ES-I3 (cell line): ENCODE measurements at regions not wholly inside any gene's neighbourhood (a gene's known extent, or its start where the extent isn't known, plus 50 kb on each side); places are given as distances from the start of the nearest gene placed in this dataset.
"Not testable (repeated sequence)": the region's sequence is repeated elsewhere in the genome, so short reads cannot be mapped to it uniquely, and the experiment has no call there.

ENCODE experiments used
- H3K36me3 ChIP-seq: 2 replicates; pipeline ENCODE4 v1.6.1; 2013; ENCODE audit warnings: mild to moderate bottlenecking, low read length, control low read depth, moderate library complexity; ENCODE audit not compliant: insufficient read depth
- H3K4me1 ChIP-seq: 2 replicates; pipeline ENCODE4 v1.6.1; 2013; ENCODE audit warnings: mild to moderate bottlenecking, control low read depth, low read length; ENCODE audit not compliant: insufficient read depth
- H3K9ac ChIP-seq: 2 replicates; pipeline ENCODE4 v1.6.1; 2013; ENCODE audit warnings: low read depth, mild to moderate bottlenecking, low read length, moderate library complexity
- H3K9me3 ChIP-seq: 2 replicates; pipeline ENCODE4 v1.6.1; 2013; ENCODE audit warnings: mild to moderate bottlenecking, low read length, moderate library complexity; ENCODE audit not compliant: control insufficient read depth, insufficient read depth

DNA sequence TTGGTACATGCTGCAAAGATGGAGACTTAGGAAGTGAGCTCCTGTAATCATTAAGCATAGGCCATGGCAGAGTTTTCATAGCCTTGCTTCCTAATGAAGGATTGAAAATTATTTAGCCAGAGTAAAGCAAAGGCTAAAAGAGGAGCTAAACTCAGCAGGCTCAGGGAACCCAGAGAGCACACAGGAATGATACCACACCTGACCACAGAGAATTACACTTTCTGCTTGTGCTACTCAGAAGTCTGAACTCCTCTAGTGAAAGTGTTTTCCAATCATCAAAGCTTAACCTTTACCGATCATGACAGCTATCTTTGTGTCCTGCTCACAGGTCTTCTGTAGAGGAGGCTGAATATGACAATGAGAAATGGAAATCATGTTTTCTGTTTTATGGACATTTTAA is 347.7 kb downstream of the OTUD1 start:
- H3K9ac ChIP-seq: no peak overlapping the region
- H3K36me3 ChIP-seq: no peaks in the 10 kb centered on the region
- no peaks in the 10 kb centered on the region for H3K4me1 ChIP-seq
- no peaks in the 10 kb centered on the region for H3K9me3 ChIP-seq

DNA sequence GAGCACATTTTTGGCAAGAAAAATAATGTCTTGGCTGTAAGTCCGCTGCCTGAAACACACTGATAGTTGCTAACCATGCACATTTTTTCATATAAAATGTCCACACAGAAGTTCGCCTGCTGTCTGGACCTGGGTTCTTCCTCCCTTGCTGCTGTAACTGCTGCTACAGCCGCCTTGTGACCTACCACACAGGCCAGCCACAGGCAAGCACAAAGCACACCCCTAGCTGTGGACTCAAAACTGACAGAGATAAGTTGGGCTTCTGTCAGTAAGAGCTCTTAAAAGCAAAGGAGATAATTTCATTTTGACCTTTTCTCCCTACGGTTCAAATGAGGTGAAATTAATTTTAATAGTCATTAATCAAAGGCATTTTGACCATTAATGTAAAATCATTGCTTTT is 354.7 kb downstream of the OTUD1 start:
- no peak overlapping the region for H3K9ac ChIP-seq
- no peaks in the 10 kb centered on the region for H3K9me3 ChIP-seq
- H3K4me1 ChIP-seq: no peaks in the 10 kb centered on the region
- H3K36me3 ChIP-seq: no peaks in the 10 kb centered on the region

DNA sequence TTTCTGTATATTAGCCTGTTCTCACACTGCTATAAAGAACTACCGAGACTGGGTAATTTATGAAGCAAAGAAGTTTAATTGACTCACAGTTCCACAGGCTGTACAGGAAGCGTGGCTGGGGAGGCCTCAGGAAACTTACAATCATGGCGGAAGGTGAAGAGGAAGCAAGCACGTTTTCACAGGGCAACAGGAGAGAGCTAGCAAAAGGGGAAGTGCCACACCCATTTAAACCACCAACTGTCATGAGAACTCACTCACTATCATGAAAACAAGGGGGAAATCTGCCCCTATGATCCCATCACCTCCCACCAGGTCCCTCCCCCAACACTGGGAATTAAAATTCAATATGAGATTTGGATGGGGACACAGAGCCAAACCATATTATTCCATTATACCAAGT is 358.6 kb downstream of the OTUD1 start:
- not testable (repeated sequence) for H3K9me3 ChIP-seq

DNA sequence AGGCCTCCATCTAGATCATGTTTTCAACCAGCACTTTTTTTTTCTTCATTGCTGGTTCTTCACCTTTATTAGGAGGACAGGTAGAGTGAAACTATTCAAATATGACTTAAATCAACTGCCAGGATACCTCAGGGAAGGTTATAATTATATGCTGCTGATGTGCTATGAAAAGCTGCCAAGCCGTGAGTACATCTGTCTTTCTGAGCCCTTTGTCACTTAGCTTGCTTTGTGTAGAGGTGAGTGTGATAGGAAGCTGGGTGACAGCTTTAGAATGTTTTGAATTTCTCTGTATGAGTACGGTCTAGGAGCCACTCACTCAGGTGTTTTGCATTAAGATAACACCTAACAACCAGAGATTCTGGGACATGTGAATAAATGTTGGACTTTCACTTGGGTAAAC is 365.2 kb downstream of the OTUD1 start:
- Histone ChIP-seq H3K9me3 (no peaks in the 10 kb centered on the region), H3K4me1 (no peaks in the 10 kb centered on the region), H3K9ac (no peak overlapping the region), H3K36me3 (no peaks in the 10 kb centered on the region)

More for the DNA sequence above, 358.6 kb downstream of the OTUD1 start:
- H3K36me3 ChIP-seq, H3K9ac ChIP-seq, H3K4me1 ChIP-seq: not testable (repeated sequence)

DNA sequence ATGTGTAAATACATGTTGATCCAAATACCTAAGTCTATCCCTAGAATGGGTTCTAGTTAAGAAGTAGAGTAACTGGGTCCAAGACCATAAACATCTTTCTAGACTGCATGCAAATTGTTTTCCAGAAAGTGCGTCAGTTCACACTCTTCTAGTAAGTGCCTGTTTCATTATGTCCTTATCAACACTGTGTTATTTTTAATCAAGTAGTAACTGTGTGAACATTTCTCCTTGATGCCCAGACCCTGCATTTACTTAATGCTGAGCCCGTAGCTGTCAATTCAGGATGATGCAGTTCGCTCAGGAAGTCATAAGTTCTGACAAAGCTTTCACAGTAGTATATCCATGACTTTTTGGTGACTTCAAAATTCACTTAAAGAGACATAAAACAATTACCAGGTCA is 374.8 kb downstream of the OTUD1 start:
- H3K9ac ChIP-seq: no peak overlapping the region
- no peaks in the 10 kb centered on the region for H3K9me3 ChIP-seq
- no peaks in the 10 kb centered on the region for H3K4me1 ChIP-seq
- no peaks in the 10 kb centered on the region for H3K36me3 ChIP-seq

DNA sequence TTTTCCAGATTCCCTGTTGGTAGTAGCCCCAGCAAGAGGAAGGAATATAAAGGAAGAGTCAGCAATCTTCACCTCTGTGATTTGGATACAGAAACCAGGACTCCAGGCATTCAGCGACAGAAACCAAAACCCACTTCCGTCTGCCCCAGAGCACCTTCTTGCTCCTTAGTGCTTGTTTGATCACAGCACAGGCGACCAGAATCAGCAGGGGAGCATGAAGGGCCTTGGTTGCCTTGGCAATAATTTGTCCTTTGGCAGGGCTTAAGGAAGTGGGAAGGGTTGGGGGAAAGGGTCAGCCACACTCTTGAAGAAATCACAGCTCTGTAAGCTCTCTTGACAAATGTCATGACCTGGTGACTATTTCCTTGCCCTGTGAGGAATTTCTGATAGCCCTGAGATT is 379.6 kb downstream of the OTUD1 start:
- no peaks in the 10 kb centered on the region for H3K4me1 ChIP-seq
- H3K36me3 ChIP-seq: no peaks in the 10 kb centered on the region
- no peaks in the 10 kb centered on the region for H3K9me3 ChIP-seq
- H3K9ac ChIP-seq: no peak overlapping the region

DNA sequence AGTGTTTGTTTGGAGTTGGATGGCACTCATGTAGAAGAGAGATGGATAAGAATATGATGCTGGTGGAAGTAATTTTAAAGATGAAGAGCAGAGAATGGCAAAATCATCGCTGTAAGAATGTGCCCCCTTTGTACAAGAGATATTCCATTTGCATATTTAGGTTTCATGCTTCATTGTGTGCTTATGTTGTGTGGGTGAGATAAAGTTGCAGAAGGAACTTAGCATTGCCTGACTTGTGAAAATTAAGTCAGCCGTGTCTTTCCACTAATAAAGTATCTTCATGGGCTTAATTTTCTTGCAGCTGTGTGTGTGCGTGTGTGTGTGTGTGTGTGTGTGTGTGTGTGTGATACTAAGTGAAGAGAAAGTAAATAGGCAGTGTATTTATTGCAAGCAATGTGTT is 381.9 kb downstream of the OTUD1 start:
- no peaks in the 10 kb centered on the region for H3K36me3 ChIP-seq
- no peaks in the 10 kb centered on the region for H3K9me3 ChIP-seq
- H3K9ac ChIP-seq: no peak overlapping the region
- no peaks in the 10 kb centered on the region for H3K4me1 ChIP-seq

DNA sequence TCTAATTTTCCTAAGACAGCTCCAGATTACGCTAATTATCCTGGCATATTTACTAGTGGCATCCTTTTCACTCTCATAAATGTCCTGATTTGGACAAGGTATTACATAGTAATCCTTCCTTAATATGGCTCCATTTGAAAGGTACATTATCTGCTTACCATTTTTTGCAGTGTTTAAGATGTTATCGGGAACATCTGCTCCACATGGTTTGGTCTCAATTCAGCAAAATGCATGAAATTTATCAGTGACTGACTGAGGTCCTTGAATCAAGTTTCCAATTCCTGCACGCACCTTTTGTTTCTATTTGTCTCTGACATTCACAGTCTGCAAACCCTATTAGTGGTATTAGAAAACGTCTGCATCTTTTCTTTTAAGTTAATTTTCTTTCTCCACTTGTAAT is 384.1 kb upstream of the KIAA1217 start:
- Histone ChIP-seq H3K4me1 (no peaks in the 10 kb centered on the region), H3K36me3 (no peaks in the 10 kb centered on the region), H3K9me3 (no peaks in the 10 kb centered on the region), H3K9ac (no peak overlapping the region)

DNA sequence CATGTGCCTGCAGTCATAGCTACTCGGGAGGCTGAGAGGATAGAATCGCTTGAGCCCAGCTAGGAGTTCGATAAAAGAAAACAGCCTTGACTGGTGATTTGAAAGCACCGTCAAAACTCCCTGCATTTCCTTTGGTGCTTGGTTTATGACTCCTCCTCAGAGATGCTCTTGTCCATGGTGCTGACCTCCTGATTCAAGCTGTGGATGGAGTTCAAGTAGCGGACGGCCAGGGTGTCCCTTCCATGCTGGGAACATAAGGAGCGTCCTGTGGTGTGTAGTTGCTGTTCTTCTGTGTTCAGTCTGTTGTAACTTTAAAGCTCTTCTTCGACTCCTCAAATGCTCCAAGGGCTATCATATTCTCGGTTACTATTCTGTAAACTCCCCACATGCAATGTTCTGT is 382.5 kb upstream of the KIAA1217 start:
- Histone ChIP-seq H3K36me3 (no peaks in the 10 kb centered on the region), H3K4me1 (no peaks in the 10 kb centered on the region), H3K9ac (no peak overlapping the region), H3K9me3 (no peaks in the 10 kb centered on the region)

DNA sequence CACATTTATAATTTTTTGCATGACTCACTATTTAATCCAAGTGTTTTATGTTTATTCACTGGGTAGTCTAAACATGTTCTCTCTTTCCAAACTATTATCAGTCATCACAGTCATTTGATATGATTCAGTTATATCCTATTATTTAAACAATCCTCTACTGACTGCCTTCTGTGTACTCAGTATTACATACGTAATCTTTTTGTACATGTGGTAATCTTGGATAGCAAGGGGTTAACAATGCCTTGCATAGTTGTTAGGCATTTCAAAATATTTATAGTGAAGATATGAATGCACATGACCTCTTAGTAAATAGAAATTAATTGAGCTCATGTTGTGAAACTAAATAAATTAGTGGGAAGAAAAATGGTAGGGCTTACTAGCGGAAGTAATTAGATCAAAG is 379.4 kb upstream of the KIAA1217 start:
- H3K9ac ChIP-seq: no peak overlapping the region
- no peaks in the 10 kb centered on the region for H3K4me1 ChIP-seq
- no peaks in the 10 kb centered on the region for H3K36me3 ChIP-seq
- no peaks in the 10 kb centered on the region for H3K9me3 ChIP-seq

DNA sequence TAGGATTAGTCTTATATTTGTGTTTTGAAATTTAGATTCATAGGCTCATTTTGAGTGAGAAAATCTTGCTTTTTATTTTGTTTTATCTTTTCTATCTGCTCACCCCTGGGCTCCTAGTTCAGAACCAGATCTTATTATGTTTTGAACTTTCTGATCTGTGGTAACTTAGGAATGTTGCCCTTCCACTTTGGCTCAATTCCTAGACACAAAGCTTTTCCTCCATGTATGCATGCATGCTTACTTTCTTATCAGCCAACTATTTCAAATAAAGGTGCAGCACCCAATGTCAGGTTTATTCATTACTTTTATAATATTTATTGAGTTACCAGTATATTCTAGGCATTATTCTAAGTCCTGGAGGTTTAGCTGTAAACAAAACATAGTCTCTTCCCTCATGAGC is 374.8 kb upstream of the KIAA1217 start:
- Histone ChIP-seq H3K9ac (no peak overlapping the region), H3K36me3 (no peaks in the 10 kb centered on the region), H3K9me3 (no peaks in the 10 kb centered on the region), H3K4me1 (no peaks in the 10 kb centered on the region)

DNA sequence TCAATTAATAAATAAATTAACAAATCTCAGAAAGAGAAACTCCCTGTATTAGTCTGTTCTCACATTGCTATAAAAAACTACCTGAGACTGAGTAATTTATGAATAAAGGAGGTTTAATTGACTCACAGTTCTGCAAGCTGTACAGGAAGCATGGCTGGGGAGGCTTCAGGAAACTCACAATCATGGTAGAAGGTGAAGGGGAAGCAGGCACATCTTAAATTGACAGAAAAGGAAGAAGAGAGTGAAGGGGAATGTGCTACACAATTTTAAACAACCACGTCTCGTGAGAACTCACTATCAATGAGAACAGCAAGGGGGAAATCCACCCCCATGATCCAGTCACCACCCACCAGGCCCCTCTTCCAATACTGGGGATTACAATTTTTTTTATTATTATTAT is 358.3 kb upstream of the KIAA1217 start:
- Histone ChIP-seq H3K9ac (no peak overlapping the region), H3K4me1 (no peaks in the 10 kb centered on the region), H3K9me3 (no peaks in the 10 kb centered on the region), H3K36me3 (no peaks in the 10 kb centered on the region)

DNA sequence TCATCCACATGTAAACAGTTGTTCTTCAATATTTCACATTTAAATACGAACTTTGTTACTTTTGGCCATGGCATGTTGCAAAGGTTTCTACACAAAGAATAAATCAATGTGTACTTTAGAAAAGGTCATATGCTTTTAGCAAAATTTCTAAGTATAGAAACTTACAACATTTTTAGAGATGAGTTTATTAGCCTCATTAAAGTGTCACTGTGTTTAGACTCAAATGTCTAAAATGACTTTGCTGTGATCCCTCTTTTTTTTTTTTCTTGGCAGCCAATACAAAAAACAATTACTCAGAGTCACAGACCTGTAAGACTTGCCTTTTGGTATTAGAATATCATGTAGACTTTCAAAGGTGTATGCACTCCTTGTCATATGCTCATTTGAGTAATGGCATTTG is 349.3 kb upstream of the KIAA1217 start:
- no peaks in the 10 kb centered on the region; the same call in 1 of the 2 replicates for H3K9me3 ChIP-seq
- no peaks in the 10 kb centered on the region for H3K36me3 ChIP-seq
- no peak overlapping the region for H3K9ac ChIP-seq
- no peaks in the 10 kb centered on the region for H3K4me1 ChIP-seq

DNA sequence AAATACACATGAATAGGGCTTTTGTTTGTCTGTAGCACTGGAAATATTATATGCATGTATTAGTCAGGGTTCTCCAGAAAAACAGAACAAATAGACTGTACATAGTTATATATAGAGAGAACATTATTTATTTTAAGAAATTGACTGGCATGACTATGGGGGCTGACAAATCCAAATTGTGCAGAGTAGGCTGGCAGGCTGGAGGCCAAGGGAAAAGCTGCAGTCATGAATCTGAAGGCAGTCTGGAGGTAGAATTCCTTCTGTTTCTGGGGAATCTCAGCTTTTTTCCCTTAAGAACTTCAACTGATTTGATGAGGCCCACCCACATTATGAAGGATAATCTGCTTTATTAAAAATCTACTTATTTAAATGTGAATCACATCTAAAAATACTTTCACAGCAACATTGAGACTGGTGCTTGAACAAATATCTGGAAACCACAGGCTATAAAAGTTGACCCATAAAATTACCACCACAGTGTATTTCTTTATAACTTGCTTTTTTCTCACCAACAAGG is 344.2 kb upstream of the KIAA1217 start:
- H3K9me3 ChIP-seq: no peaks in the 10 kb centered on the region
- H3K36me3 ChIP-seq: no peaks in the 10 kb centered on the region
- H3K9ac ChIP-seq: no peak overlapping the region
- no peaks in the 10 kb centered on the region for H3K4me1 ChIP-seq

DNA sequence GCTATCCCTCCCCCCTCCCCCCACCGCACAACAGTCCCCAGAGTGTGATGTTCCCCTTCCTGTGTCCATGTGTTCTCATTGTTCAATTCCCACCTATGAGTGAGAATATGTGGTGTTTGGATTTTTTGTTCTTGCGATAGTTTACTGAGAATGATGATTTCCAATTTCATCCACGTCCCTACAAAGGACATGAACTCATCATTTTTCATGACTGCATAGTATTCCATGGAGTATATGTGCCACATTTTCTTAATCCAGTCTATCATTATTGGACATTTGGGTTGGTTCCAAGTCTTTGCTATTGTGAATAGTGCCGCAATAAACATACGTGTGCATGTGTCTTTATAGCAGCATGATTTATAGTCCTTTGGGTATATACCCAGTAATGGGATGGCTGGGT is 342.0 kb upstream of the KIAA1217 start:
- not testable (repeated sequence) for H3K9me3 ChIP-seq, H3K9ac ChIP-seq, H3K36me3 ChIP-seq
- peaks cover 15% of the 10 kb centered on the region; the same call in 1 of the 2 replicates for H3K4me1 ChIP-seq

DNA sequence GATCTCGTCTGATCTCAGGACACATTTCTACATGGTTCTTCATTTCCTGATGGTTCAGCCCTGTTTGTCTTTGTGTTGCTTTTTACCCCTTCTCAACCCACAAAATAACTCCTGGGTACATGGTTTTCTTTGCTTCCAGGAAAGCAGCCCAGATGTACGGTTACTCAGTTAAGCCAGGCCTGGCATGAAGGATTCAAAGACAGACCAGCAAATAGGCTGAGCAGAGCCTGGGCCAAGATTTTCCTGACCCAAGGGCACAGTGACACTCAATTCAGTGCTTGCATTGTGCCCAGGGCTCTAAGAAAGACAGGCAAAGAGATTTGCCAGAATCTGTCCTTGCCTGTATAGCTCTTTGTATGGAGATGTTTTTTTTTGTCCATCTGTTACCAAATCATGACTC is 340.8 kb upstream of the KIAA1217 start:
- Histone ChIP-seq H3K4me1 (peaks cover 18% of the 10 kb centered on the region; the same call in 1 of the 2 replicates), H3K9me3 (no peaks in the 10 kb centered on the region), H3K36me3 (no peaks in the 10 kb centered on the region), H3K9ac (no peak overlapping the region)
